Prostate gland (tissue), 2 donors: ENCODE measurements at regions not wholly inside any gene's neighbourhood (a gene's known extent, or its start where the extent isn't known, plus 50 kb on each side); places are given as distances from the start of the nearest gene placed in this dataset.

Experiments used
- POLR2A ChIP-seq: fragments of 450-650 bp; IDR thresholded peaks from one replicate; pipeline ENCODE4 v1.6.1; 2016; ENCODE audit warnings: antibody characterized with exemption, mild to moderate bottlenecking
- TF ChIP-seq, protein P1 (sequence below), 4 experiments: fragments of 200-600 bp in 2 of 4; fragments of 450-650 bp in 2 of 4; sonication (generic) in 2 of 4; IDR thresholded peaks; 1 replicate in 3 of 4; 2 replicates in 1 of 4; pipeline ENCODE4 v1.5.1; 2016 to 2019; ENCODE audit warnings: antibody characterized with exemption in 4 of 4, mild to moderate bottlenecking in 2 of 4, moderate library complexity in 2 of 4

DNA sequence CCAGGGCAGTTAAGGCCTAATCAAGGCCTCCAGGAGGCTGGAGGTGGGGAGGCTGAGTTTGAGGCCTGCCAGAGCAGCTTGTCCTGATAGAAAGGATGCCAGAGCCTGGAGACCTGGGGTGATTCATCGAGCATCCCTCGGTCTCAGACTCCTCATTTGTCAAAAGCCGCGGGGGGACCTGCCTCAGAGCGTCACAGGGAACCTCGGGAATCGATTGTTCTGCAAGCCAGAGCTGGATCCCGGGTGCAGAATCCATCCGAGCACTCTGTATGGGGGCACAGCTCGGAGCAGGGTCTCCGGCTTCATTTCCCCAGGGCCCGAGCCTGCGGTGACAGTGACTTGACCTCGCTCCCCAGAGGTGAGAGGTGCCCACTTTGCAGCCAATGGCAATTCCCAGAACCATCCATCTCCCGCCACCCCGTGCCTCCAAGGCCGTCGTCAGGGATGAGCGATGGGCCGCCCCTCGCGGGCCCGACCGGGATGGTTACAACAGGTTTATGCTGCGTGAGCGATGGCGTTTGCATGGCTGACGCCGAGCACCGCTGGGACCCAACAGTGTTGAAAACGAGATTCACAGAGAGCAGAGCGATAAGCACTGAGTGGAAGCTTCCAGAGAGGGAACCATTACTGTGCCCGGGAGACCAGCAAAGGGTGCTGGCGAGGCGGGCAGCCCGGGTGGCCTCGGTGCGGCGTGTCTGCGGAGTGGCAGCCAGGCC lies 117.1 kb upstream of the GSE1 start:
- TF ChIP-seq, protein P1, sequence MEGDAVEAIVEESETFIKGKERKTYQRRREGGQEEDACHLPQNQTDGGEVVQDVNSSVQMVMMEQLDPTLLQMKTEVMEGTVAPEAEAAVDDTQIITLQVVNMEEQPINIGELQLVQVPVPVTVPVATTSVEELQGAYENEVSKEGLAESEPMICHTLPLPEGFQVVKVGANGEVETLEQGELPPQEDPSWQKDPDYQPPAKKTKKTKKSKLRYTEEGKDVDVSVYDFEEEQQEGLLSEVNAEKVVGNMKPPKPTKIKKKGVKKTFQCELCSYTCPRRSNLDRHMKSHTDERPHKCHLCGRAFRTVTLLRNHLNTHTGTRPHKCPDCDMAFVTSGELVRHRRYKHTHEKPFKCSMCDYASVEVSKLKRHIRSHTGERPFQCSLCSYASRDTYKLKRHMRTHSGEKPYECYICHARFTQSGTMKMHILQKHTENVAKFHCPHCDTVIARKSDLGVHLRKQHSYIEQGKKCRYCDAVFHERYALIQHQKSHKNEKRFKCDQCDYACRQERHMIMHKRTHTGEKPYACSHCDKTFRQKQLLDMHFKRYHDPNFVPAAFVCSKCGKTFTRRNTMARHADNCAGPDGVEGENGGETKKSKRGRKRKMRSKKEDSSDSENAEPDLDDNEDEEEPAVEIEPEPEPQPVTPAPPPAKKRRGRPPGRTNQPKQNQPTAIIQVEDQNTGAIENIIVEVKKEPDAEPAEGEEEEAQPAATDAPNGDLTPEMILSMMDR (IDR thresholded peaks at IDR 0.05): no peak
- TF ChIP-seq POLR2A: no peak
